Skeletal muscle satellite cell (primary cell): ENCODE measurements at regions not wholly inside any gene's neighbourhood (a gene's known extent, or its start where the extent isn't known, plus 50 kb on each side); places are given as distances from the start of the nearest gene placed in this dataset.

ENCODE experiments used
- H3K27me3 ChIP-seq: 2 replicates; pipeline ENCODE4 v1.7.0; 2013; ENCODE audit warnings: low read length; ENCODE audit not compliant: control insufficient read depth, insufficient read depth
- H3K36me3 ChIP-seq: 2 replicates; pipeline ENCODE4 v1.7.0; 2013; ENCODE audit warnings: mild to moderate bottlenecking, control low read depth, low read length; ENCODE audit not compliant: insufficient read depth
- H3K4me1 ChIP-seq: 2 replicates; pipeline ENCODE4 v1.7.0; 2013; ENCODE audit warnings: low read length; ENCODE audit not compliant: control insufficient read depth, insufficient read depth
- H3K4me2 ChIP-seq: 2 replicates; pipeline ENCODE4 v1.7.0; 2013; ENCODE audit warnings: mild to moderate bottlenecking, low read length
- H3K4me3 ChIP-seq: 2 replicates; pipeline ENCODE4 v1.7.0; 2013; ENCODE audit warnings: low read length
- H3K9ac ChIP-seq: 2 replicates; pipeline ENCODE4 v1.7.0; 2013; ENCODE audit warnings: mild to moderate bottlenecking, low read depth, low read length, moderate library complexity
- H3K9me3 ChIP-seq: replicated peaks from 2 replicates; pipeline ENCODE4 v1.7.0; 2013; ENCODE audit warnings: mild to moderate bottlenecking, control low read depth, low read length

DNA sequence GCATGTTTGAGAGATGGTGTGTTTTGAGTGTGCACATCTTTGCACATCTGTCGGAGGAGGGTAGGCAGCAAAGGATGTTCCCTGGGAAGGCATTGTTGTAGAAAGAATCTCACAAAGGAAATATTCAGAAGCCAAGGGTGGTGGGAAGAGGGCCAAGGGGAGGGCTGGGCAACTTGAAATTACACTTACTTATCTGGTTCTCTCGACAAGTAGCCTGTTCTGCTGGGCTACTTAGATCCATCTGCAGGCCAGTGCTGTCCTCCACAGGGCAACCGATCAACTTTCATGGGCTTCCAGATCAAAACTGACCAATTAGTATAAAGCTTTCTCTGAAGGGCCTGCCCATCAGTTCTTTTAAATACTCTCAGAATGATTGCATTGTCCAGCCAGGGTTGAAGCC, 495.2 kb downstream of the GADD45G start:
- H3K27me3 ChIP-seq: no peaks in the 10 kb centered on the region
- H3K9ac ChIP-seq: no peak overlapping the region
- H3K36me3 ChIP-seq: no peaks in the 10 kb centered on the region

DNA sequence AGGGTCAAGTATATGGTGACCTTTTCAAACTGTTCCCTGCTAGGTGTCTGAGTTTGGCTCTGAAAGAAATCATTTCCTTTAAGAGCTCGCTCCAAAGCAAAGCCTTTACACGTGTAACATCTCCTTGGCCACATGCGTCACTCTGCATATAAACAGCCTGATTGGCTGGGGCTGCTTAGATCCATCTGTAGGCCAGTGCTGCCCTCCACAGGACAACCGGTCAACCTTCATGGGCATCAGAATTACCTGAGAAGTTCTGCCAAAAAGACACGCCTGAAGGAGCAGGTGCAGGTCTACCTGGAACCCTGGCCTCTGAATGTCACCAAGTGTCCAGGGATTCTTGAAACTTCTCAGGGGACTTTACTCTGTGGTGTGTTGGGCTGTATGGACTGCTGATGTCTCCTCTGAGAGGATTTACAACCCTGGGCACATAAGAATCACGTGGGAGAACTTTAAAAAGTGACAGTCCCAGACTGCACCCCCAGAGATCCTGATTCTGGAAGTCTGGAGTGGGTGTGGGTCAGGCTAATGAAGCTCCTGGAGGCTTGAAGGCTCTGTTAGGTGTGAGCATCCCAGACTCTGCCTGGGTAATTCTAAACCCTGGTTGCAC, 497.6 kb downstream of the GADD45G start:
- H3K9ac ChIP-seq: no peak overlapping the region
- H3K36me3 ChIP-seq: no peaks in the 10 kb centered on the region
- no peaks in the 10 kb centered on the region for H3K4me1 ChIP-seq
- H3K27me3 ChIP-seq: no peaks in the 10 kb centered on the region
- no peaks in the 10 kb centered on the region for H3K9me3 ChIP-seq
- no peak overlapping the region for H3K4me3 ChIP-seq
- no peak overlapping the region for H3K4me2 ChIP-seq

More for the DNA sequence above, 495.2 kb downstream of the GADD45G start:
- H3K4me2 ChIP-seq: no peak overlapping the region
- H3K4me3 ChIP-seq: no peak overlapping the region
- no peaks in the 10 kb centered on the region for H3K9me3 ChIP-seq
- H3K4me1 ChIP-seq: no peaks in the 10 kb centered on the region

DNA sequence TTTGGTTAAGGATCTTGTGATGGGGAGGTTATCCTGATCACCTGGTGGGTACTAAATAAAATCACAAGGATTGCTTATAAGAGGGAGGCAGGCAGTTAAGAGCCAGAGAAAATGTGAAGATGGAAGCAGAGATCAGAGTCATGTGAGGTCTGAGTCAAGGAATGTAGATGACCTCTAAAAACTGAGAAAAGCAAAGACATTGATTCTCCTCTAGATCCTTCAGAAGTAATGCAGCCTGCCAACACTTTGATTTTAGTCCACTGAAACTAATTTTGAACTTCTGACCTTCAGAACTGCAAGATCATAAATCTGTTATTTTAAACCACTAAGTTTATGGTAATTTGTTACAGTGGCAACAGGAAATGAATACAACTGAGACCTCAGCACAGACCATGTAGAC, 499.0 kb downstream of the GADD45G start:
- Histone ChIP-seq H3K4me3 (no peak overlapping the region), H3K27me3 (no peaks in the 10 kb centered on the region), H3K4me1 (no peaks in the 10 kb centered on the region), H3K36me3 (no peaks in the 10 kb centered on the region), H3K9ac (no peak overlapping the region), H3K4me2 (no peak overlapping the region), H3K9me3 (no peaks in the 10 kb centered on the region)

DNA sequence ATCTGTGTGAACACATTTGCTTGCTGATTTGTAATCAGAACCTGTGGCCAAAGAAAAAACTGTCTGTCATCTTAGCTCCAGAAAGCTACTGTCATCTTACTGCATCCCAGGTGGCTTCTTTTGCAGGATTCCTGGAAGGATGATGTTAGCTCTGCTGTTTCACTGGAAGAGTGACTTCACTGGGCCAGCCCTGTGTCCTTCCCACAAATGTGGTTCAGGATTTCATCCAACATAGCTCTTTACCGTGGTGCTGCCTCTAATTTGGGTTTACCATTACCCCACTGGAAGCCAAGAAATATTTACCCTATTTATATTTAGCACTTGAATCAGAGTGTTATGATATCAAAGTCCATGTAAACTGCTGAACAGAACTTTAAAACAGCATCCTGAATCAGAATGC, 501.0 kb downstream of the GADD45G start:
- H3K9ac ChIP-seq: no peak overlapping the region
- H3K27me3 ChIP-seq: no peaks in the 10 kb centered on the region
- H3K9me3 ChIP-seq: no peaks in the 10 kb centered on the region
- no peak overlapping the region for H3K4me2 ChIP-seq
- H3K4me1 ChIP-seq: no peaks in the 10 kb centered on the region
- no peak overlapping the region for H3K4me3 ChIP-seq
- no peaks in the 10 kb centered on the region for H3K36me3 ChIP-seq

DNA sequence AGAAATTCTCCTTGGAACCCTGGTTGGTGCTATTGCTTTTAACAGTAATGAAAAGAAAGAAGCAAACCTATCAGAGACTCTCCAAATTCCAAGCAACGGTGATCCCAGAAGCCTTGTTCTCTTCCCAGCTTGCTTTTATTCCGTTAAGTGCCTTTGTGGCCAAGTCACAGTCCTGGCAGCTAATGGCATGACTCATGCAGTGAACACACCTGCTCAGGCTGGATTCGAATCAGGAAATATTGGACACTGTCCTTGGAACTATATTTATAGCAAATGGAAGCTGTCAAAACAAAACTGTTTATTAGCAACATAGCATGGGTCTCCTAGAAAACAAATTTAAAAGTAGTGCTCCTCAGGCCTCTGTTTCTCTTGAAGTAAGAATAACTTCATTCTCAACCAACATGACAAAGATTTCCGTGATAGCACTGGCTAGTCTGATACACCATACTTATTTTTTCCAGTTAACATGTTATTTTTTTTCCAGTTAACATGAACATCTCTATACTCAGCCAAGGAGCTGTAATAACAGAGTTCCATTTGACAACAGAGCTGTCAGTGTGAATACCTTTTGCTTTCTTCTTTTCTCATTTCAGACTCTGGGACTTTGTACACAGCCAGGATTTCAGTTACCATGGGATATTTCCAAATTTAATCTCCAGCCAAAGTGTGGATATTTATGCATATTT, 502.4 kb downstream of the GADD45G start:
- H3K4me3 ChIP-seq: no peak overlapping the region
- no peak overlapping the region for H3K9ac ChIP-seq
- H3K36me3 ChIP-seq: no peaks in the 10 kb centered on the region
- no peak overlapping the region for H3K4me2 ChIP-seq
- no peaks in the 10 kb centered on the region for H3K9me3 ChIP-seq
- H3K4me1 ChIP-seq: no peaks in the 10 kb centered on the region
- no peaks in the 10 kb centered on the region for H3K27me3 ChIP-seq

DNA sequence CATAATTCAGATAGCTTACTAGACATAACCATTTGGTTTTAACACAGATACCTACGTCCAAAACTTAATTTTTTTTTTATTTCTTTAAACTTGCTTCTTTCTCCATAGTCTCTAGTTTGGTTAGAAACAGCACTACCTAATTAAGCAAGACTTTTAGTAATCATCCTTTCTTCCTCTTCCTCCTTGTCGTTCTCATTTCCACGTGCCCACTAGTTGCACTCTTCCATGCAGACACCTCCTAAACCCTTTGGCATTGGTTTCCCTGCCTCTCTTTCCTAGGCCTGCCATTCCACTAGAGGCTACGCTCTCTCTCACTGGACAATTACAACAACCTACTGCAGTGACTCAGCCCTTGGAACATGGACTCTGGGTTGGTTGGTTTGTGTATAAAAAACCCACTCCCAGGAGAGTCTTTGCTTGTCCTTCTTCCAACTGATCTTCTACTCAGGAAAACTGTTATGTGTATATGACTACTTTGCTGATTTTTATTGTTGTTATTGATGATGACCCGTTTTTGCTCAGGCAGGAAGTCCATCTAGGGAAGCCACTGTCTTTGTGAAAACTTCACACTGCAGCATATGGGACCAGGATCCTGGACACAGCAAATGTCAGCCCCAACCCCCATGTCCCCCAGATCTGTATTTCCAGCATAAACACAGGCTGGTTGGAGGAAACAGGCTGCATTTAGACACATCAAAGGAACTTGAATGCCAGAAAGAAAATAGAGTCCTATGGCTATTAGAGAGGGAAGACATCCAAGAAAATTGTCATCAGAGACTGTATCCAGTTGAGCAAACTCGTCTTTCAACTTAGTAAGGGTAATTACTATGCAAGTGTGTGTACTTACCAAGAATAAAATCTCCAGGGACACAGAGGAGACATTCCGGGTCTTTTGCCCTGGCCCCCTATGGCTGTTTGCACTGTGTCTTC, 503.2 kb downstream of the GADD45G start:
- Histone ChIP-seq H3K4me3 (no peak overlapping the region), H3K4me2 (no peak overlapping the region), H3K4me1 (no peaks in the 10 kb centered on the region), H3K36me3 (no peaks in the 10 kb centered on the region), H3K9ac (no peak overlapping the region), H3K9me3 (no peaks in the 10 kb centered on the region), H3K27me3 (no peaks in the 10 kb centered on the region)

DNA sequence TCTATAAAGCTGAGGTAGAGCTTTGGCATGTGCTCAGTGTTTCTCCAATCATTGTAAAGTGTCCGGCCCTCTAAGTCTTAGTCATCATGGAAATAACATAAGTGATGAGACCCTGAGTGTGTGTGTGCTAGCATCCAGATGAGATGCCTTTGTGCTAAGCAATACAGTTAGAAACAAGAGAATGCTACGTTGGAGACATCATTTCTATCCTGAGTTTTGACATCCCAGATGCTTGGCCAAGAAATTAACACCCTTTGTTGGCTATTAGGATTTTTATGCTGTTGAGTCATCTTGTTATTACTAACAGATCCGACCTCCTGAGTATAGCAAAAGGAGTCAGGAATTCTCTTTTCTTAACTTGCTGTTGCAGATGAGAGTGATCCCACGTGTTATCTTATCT, 508.0 kb downstream of the GADD45G start:
- H3K4me2 ChIP-seq: no peak overlapping the region
- H3K36me3 ChIP-seq: no peaks in the 10 kb centered on the region
- H3K9me3 ChIP-seq: no peaks in the 10 kb centered on the region
- H3K9ac ChIP-seq: no peak overlapping the region
- no peaks in the 10 kb centered on the region for H3K4me1 ChIP-seq
- no peaks in the 10 kb centered on the region for H3K27me3 ChIP-seq
- no peak overlapping the region for H3K4me3 ChIP-seq

DNA sequence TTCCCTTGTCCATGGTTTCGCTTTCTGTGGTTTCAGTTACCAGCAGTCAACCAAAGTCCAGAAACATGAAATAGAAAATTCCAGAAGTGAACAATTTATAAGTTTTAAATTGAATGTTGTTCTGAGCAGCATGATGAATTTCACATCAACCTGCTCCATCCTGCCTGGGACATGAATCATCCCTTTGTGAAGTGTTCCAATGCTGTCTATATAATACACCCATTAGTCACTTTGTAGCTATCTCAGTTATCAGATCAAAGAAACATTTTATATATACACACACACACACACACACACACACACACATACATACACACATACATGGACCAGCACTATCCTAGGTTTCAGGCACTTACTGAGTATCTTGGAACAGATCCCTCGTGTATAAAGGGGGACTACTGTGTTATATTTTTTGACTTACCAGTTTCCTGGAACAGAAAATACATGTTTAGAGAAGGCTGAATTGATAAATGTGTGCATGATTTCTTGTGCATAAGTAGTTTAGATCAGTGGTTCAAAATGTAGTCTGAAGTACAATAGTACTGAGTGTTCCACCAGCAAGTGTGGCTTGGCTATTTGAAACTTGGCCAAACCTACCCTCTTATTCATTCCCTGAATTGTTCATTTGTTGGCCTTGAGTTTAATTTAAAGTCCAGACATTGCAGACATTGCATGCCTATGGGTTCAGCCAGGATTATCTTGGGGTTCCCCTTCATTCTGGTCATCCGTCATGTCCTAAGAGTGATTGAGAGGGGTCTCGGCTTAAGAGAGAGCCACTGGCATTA, 510.0 kb downstream of the GADD45G start:
- Histone ChIP-seq H3K4me1 (no peaks in the 10 kb centered on the region), H3K27me3 (no peaks in the 10 kb centered on the region), H3K9ac (no peak overlapping the region), H3K36me3 (no peaks in the 10 kb centered on the region), H3K4me2 (no peak overlapping the region), H3K4me3 (no peak overlapping the region), H3K9me3 (no peaks in the 10 kb centered on the region)

DNA sequence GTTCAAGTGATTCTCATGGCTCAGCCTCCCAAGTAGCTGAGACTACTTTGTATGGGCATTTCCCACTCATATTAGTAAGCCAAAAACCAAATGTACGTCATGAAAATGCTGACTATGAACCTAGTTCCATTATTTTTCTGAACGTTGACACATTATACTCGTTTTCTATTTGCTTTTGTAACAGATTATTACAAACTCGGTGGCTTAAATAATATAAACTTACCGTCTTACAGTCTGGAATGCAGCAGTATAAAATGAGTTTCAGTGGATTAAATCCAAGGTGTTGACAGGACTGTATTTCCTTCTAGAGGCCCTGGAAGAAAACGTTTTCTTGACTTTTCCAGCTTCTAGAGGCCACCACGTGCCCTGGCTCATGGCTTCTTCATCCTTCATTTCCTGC, 517.0 kb downstream of the GADD45G start:
- no peak overlapping the region for H3K9ac ChIP-seq
- H3K36me3 ChIP-seq: no peaks in the 10 kb centered on the region
- H3K4me2 ChIP-seq: no peak overlapping the region
- no peaks in the 10 kb centered on the region for H3K9me3 ChIP-seq
- no peaks in the 10 kb centered on the region for H3K27me3 ChIP-seq
- H3K4me1 ChIP-seq: no peaks in the 10 kb centered on the region
- no peak overlapping the region for H3K4me3 ChIP-seq

DNA sequence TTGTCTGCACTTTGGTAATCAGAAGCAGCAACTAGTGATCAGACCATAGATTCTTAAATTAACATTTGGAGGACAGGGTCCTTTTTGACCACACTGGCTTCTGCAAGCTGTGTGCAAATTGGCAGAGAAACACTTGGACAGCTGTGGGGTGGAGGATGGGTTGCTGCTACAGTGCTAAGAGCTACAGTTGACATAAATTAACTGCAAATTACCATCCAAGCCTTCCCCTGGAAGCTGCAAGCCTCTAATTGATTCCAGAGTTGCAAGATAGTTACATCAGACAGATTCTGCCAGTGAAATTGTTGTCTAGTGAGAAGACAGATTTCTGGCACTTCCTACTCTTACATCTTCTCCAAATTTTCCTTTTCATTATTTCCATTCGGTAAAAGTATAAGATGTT, 517.7 kb downstream of the DIRAS2 start:
- H3K9ac ChIP-seq: no peak overlapping the region
- no peaks in the 10 kb centered on the region for H3K4me1 ChIP-seq
- no peaks in the 10 kb centered on the region for H3K9me3 ChIP-seq
- H3K4me2 ChIP-seq: no peak overlapping the region
- no peak overlapping the region for H3K4me3 ChIP-seq
- H3K36me3 ChIP-seq: no peaks in the 10 kb centered on the region
- H3K27me3 ChIP-seq: no peaks in the 10 kb centered on the region

DNA sequence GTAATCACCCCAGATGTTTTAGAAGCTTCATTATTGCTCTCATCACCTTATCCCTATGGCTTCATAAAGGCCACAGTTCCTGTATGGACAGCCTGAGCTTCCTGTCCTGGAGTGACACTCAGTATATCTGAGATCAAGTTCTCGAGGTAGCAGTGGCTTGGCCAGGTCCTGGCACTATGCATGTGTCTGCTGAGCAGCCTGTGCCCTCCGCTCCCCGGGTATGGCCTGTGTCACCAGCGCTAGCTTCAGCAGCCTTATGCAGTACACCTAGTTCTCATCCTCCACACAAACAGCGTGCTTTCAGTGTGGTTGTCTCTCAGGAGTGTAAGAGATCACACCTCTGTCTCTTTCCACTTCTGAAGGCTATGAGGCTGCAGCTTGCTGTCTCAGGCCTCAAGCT, 514.7 kb downstream of the DIRAS2 start:
- H3K36me3 ChIP-seq: no peaks in the 10 kb centered on the region
- H3K4me2 ChIP-seq: no peak overlapping the region
- H3K4me1 ChIP-seq: no peaks in the 10 kb centered on the region
- H3K9me3 ChIP-seq: no peaks in the 10 kb centered on the region
- no peak overlapping the region for H3K4me3 ChIP-seq
- H3K9ac ChIP-seq: no peak overlapping the region
- H3K27me3 ChIP-seq: no peaks in the 10 kb centered on the region
